Ectodermal cell (in vitro differentiated cells): ENCODE measurements at regions not wholly inside any gene's neighbourhood (a gene's known extent, or its start where the extent isn't known, plus 50 kb on each side); places are given as distances from the start of the nearest gene placed in this dataset.

ENCODE experiments used
- H3K27ac ChIP-seq: 2 replicates; pipeline ENCODE4 v1.7.0; 2013; ENCODE audit warnings: mild to moderate bottlenecking, low read depth, low read length; ENCODE audit not compliant: insufficient read depth, poor library complexity, severe bottlenecking
- H3K27me3 ChIP-seq: 2 replicates; pipeline ENCODE4 v1.7.0; 2013; ENCODE audit warnings: mild to moderate bottlenecking, low read length; ENCODE audit not compliant: insufficient read depth, control insufficient read depth, poor library complexity, severe bottlenecking
- H3K36me3 ChIP-seq: one replicate; pipeline ENCODE4 v1.7.0; 2013; ENCODE audit warnings: low read length; ENCODE audit not compliant: control insufficient read depth, insufficient read depth
- H3K4me1 ChIP-seq: one replicate; pipeline ENCODE4 v1.7.0; 2013; ENCODE audit warnings: low read length; ENCODE audit not compliant: control insufficient read depth, insufficient read depth
- H3K4me3 ChIP-seq: 2 replicates; pipeline ENCODE4 v1.7.0; 2013; ENCODE audit warnings: low read depth, low read length, control low read depth; ENCODE audit not compliant: insufficient read depth
- H3K9me3 ChIP-seq: 2 replicates; pipeline ENCODE4 v1.7.0; 2013; ENCODE audit warnings: mild to moderate bottlenecking, low read length, moderate library complexity; ENCODE audit not compliant: control insufficient read depth
- WGBS, 2 experiments: methylation state at CpG; one replicate each; pipeline ENCODE4 v1.1.7; 2013; ENCODE audit warnings: missing lambda C conversion rate in 2 of 2; 5-methylcytosine and 5-hydroxymethylcytosine counted together

DNA sequence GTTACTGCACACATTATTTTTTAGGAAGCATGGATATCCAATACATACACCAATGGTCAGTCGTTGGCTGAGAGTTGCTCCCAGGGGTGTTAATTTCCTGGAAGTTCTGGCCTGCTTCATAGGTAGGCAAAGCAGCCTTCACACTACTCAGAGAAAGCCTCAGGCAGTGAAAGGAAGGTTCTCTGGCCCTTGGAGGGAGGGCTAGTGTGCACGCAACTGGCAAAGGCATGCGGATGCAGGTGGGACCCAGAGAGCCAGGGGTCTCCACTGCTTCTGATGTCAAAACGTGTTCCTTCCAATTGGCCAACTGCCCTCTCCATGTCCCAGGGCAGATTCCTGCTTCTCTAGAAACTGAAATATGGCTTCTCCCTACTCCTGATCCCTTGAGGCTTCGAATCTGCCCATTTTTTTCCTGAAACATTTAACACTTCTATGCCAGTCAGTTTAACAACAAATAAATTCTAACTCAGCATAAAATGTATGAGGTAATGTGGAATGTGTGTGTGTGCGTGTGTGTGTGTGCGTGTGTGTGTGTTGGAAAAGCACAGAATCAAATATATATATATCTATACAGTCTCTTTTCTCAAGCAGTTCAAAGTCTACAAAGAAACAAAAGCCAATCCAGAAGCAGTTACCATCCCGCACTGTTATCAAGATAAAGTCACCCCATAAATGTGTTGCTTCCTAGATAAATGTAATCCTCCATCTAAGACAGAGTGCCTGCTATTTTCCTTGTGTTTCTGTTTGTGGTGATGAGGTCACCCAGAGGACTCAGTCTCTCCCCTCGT, 94.0 kb upstream of the HIVEP1 start:
- H3K4me3 ChIP-seq = no peak overlapping the region
- no peaks in the 10 kb centered on the region for H3K36me3 ChIP-seq
- H3K4me1 ChIP-seq = peaks cover 11% of the 10 kb centered on the region
- no peaks in the 10 kb centered on the region for H3K9me3 ChIP-seq
- no peaks in the 10 kb centered on the region for H3K27me3 ChIP-seq
- 81 to 89% methylated on average over 7 of the region's 9 CpGs for WGBS, 2 experiments
- peak overlapping the region; percentile 81 for H3K27ac ChIP-seq

- H3K36me3 ChIP-seq = no peaks in the 10 kb centered on the region
- WGBS, 2 experiments = 93 to 97% methylated on average over 4 to 5 of the region's 6 CpGs
Observed at GRCh38 chr6:11912420-11912819, 99.7 kb upstream of the HIVEP1 start.

DNA sequence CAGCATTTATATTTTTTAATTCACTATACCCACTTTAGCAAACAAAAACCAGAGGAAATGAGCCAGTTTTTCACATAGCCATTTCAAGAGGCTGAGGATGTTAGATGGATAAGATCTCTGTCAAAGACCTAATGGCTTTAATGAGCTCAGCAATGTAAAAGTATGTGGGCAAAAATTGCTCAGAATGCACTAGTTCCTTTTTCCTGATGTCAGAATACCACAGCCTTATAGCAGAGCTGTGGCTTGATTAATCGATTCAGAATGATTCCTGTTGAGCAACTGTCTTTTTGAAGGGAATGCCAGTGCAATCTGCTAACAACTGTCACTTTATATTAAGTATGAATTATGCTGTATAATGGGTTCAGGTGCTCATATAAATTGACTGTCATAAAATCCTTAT, 100.6 kb upstream of the HIVEP1 start:
- WGBS, 2 experiments = 92 to 100% methylated on average over 1 of the region's 1 CpG
- Histone ChIP-seq H3K9me3 (no peaks in the 10 kb centered on the region), H3K4me3 (no peak overlapping the region), H3K36me3 (no peaks in the 10 kb centered on the region), H3K4me1 (no peaks in the 10 kb centered on the region), H3K27ac (no peak overlapping the region), H3K27me3 (no peaks in the 10 kb centered on the region)

More at GRCh38 chr6:11912420-11912819, 99.7 kb upstream of the HIVEP1 start:
- Histone ChIP-seq H3K27me3 (no peaks in the 10 kb centered on the region), H3K4me1 (no peaks in the 10 kb centered on the region), H3K27ac (no peak overlapping the region), H3K4me3 (no peak overlapping the region), H3K9me3 (no peaks in the 10 kb centered on the region)

- 93 to 98% methylated on average over 4 to 7 of the region's 7 CpGs for whole genome bisulfite sequencing, 2 experiments
- Histone ChIP-seq H3K27ac (no peak overlapping the region), H3K4me3 (no peak overlapping the region), H3K36me3 (no peaks in the 10 kb centered on the region), H3K4me1 (no peaks in the 10 kb centered on the region), H3K9me3 (no peaks in the 10 kb centered on the region), H3K27me3 (no peaks in the 10 kb centered on the region)
Observed at GRCh38 chr6:11909696-11910132, 102.4 kb upstream of the HIVEP1 start.

DNA sequence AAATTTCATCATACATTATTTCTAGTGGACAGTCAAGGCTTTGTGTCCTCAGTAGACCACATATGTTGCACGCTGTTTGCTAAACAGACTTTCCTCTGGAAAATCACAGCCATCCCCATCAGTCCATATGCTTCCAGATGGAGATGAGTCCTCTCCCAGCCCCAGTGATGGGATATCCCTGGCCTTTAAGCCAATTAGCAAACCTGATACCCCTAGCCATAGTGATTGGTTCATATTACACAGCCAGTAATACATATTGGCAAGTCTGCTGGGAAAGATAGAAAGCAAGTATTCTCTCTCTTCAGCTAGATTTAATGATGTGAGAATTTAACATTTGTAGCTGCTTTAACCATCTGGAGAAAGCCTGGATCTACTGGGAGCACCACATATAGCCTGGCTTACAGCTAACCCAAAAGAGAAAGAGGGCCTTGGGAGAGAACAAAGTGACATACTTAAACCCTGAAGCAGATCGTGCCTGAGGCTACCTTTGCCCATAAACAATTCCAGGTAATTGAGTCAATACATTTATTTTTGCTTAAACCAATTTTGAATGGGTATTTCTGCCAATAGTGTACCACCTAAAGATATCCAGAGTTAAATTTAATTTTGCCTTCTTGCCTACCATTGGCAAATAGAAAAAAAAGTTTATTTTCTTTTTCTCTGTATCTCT, 103.5 kb upstream of the HIVEP1 start:
- 96 to 100% methylated on average over 2 of the region's 2 CpGs for WGBS, 2 experiments
- Histone ChIP-seq H3K4me3 (no peak overlapping the region), H3K36me3 (no peaks in the 10 kb centered on the region), H3K9me3 (no peaks in the 10 kb centered on the region), H3K27me3 (no peaks in the 10 kb centered on the region), H3K27ac (no peak overlapping the region), H3K4me1 (no peaks in the 10 kb centered on the region)

DNA sequence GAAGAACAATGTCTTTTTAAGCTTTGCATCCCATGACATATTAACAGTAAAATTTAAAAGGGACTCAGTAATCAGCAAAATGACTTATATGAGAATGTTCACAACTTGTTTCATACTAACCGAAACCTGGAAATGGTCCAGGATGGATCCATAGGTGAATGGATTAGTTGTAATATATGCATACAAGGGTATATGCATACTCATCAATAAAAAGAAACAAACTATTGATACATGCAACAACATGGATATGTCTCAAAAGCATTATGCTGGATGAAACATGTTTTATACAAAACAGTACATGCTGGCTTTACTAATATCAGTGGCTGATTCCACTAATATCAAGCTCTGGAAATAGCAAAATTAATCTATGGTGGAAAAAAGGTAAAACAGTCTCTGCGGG, 108.5 kb upstream of the HIVEP1 start:
- Histone ChIP-seq H3K4me1 (peaks cover 4% of the 10 kb centered on the region), H3K27ac (no peak overlapping the region), H3K27me3 (no peaks in the 10 kb centered on the region), H3K9me3 (no peaks in the 10 kb centered on the region), H3K4me3 (no peak overlapping the region), H3K36me3 (no peaks in the 10 kb centered on the region)
- 92 to 100% methylated on average over 1 to 2 of the region's 2 CpGs for WGBS, 2 experiments

DNA sequence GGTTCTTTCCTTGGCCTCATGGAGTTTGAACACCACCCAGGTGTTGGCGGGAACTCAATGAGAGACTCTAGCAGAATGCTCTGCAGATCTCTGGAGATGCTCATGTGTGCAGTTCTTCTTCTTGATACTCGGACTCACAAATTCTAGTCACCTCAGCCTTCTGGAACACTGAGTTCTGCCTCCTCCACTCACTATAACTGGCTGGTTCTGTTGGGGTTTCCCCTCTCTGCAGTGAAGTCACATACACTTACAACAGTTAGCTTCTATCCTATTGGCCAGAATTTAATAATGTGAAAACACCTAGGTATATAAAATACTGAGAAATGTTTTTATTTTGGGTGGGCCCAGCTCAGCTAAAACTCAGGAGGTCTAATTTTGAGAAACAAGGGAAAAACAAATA, 109.6 kb upstream of the HIVEP1 start:
- Histone ChIP-seq H3K27ac (no peak overlapping the region), H3K4me3 (no peak overlapping the region), H3K27me3 (no peaks in the 10 kb centered on the region), H3K9me3 (no peaks in the 10 kb centered on the region), H3K36me3 (no peaks in the 10 kb centered on the region), H3K4me1 (peaks cover 4% of the 10 kb centered on the region)
- 89 to 96% methylated on average over 2 of the region's 2 CpGs for WGBS, 2 experiments

DNA sequence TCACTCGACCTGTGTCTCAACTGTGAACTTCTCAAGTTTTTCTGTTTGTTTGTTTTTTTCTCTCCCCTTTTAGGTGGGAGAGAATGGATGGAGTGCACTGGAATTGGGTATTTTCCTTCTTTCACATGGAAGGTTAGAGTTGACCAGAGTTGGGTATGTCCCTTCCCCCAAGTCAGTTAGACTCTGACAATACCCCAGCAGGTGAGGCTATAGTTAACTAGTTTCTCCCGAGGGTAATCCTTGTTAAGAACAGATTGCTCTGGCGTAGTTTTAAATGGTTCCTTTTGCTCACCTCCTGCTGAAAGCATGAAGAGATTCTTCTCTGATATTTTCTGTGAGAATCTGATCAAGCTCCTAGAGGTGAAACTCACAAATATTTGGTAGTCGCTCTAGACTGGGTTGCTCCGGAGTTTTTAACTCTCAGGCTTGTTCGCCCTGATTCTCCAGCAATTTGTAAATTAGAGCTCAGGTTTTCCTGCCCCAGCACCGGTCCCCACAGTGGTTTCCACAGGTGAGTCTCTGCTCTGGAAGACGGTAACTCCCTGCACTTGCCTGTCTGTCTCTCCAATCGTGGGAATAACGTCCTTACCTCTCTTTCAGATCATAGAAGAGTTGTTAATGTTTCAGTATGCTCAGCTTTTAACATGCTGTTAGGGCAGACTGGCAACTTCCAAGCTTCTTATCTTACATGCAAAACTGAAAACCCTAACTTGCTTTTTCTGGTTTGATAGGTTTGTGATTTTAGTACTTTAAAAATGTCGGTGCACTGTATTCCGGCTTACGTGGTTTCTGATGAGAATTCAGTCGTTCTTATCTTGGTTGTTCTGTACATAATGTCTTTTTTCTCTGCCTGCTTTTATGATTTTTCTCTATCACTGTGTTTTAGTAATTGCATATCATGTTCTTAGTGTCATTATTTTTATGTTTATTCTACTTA, 111.2 kb upstream of the HIVEP1 start:
- 45 to 49% methylated on average over 14 of the region's 14 CpGs for WGBS, 2 experiments
- Histone ChIP-seq H3K4me3 (no peak overlapping the region), H3K27me3 (no peaks in the 10 kb centered on the region), H3K9me3 (no peaks in the 10 kb centered on the region), H3K36me3 (no peaks in the 10 kb centered on the region), H3K4me1 (peaks cover 4% of the 10 kb centered on the region), H3K27ac (no peak overlapping the region)

GRCh38 chr6:11899645-11900044, 112.5 kb upstream of the HIVEP1 start:
- no peak overlapping the region for H3K4me3 ChIP-seq
- H3K27me3 ChIP-seq = no peaks in the 10 kb centered on the region
- H3K4me1 ChIP-seq = peaks cover 4% of the 10 kb centered on the region
- 100% methylated on average over 1 of the region's 1 CpG for WGBS, 2 experiments
- no peaks in the 10 kb centered on the region for H3K9me3 ChIP-seq
- H3K27ac ChIP-seq = no peak overlapping the region
- H3K36me3 ChIP-seq = no peaks in the 10 kb centered on the region

- Histone ChIP-seq H3K27ac (no peak overlapping the region), H3K4me3 (no peak overlapping the region), H3K27me3 (no peaks in the 10 kb centered on the region), H3K36me3 (no peaks in the 10 kb centered on the region), H3K4me1 (no peaks in the 10 kb centered on the region), H3K9me3 (no peaks in the 10 kb centered on the region)
- WGBS, 2 experiments = 80 to 83% methylated on average over 1 of the region's 1 CpG
Observed at GRCh38 chr6:11894212-11894611, 115.6 kb upstream of the ADTRP start.
